ENCODE measurements at regions not wholly inside any gene's neighbourhood (a gene's known extent, or its start where the extent isn't known, plus 50 kb on each side); places are given as distances from the start of the nearest gene placed in this dataset.

DNA sequence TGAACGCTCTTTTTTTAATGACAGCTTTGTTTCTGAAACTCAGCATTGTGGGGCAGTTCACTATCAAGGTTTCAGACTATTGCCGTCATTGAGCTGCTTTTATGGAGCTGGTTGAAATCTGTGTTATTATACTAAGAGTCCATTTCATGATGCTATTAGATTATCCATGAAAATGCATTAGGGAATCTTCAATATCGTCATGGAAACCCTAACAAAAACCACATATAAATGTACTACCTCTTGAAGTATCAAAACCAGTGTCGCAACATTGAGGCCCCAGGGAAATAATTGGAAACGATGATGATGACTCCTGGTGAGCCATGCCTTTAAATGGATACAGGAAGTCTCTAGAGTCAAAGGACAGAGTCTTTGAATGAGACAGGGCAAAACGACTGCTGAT is 231.6 kb upstream of the CPHXL start:
- TF ChIP-seq, protein P1, sequence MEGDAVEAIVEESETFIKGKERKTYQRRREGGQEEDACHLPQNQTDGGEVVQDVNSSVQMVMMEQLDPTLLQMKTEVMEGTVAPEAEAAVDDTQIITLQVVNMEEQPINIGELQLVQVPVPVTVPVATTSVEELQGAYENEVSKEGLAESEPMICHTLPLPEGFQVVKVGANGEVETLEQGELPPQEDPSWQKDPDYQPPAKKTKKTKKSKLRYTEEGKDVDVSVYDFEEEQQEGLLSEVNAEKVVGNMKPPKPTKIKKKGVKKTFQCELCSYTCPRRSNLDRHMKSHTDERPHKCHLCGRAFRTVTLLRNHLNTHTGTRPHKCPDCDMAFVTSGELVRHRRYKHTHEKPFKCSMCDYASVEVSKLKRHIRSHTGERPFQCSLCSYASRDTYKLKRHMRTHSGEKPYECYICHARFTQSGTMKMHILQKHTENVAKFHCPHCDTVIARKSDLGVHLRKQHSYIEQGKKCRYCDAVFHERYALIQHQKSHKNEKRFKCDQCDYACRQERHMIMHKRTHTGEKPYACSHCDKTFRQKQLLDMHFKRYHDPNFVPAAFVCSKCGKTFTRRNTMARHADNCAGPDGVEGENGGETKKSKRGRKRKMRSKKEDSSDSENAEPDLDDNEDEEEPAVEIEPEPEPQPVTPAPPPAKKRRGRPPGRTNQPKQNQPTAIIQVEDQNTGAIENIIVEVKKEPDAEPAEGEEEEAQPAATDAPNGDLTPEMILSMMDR (IDR thresholded peaks at IDR 0.05; ENCODE audit: low read depth, low read length), result no peak
- TF ChIP-seq EZH2phosphoT487 (IDR thresholded peaks at IDR 0.05; ENCODE audit: low read depth), result no peak

All from OCI-LY3 (cell line).